ENCODE measurements at regions not wholly inside any gene's neighbourhood (a gene's known extent, or its start where the extent isn't known, plus 50 kb on each side); places are given as distances from the start of the nearest gene placed in this dataset.

DNA sequence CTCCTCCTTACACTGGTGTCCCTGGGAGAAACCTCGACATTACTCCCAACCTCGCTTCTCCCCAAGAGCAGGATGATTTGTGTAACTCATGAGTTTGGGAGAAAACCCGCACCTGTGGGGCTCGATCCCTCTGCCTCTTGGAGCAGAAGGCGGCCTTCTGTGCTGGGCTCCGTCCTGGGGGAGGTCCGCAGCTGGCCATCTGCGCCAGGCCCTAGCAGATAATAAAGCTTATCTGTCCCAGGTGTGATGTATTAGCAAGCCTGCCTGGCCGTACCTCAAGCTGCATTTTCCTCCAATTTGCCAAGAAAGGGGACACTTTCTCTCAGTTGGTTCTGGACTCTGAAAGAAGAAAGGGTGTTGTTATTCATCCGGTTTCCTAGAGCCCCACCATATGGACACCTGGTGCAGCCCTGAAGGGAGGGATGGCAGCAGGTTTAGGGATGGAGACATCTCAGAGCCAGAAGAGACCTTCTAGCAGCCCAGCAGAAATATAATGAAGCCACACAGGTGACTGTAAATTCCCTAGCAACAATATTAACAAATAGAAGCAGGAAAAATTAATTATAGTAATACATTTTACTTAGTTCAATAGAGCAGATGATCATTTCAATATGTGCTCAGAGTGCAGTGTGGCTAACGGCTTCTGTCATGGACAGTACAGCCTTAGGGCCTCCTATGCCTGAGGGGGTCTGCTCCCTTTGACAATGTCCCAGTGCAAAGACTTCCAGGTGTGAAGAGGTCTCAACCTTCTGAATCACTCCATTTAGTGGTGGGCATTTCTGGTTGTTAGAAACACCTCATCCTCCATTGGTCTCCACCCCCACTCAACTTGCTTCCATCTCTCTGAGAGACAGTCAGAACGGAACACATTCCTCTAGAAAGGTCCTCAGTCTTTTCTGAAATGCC is 94.8 kb downstream of the CPN2 start:
- TF ChIP-seq EZH2 (optimal IDR thresholded peaks at IDR 0.05; ENCODE audit: low read depth, low read length), result no peak
- TF ChIP-seq EZH2phosphoT487 (IDR thresholded peaks at IDR 0.05; ENCODE audit: low read length), result no peak
- TF ChIP-seq, protein P1, sequence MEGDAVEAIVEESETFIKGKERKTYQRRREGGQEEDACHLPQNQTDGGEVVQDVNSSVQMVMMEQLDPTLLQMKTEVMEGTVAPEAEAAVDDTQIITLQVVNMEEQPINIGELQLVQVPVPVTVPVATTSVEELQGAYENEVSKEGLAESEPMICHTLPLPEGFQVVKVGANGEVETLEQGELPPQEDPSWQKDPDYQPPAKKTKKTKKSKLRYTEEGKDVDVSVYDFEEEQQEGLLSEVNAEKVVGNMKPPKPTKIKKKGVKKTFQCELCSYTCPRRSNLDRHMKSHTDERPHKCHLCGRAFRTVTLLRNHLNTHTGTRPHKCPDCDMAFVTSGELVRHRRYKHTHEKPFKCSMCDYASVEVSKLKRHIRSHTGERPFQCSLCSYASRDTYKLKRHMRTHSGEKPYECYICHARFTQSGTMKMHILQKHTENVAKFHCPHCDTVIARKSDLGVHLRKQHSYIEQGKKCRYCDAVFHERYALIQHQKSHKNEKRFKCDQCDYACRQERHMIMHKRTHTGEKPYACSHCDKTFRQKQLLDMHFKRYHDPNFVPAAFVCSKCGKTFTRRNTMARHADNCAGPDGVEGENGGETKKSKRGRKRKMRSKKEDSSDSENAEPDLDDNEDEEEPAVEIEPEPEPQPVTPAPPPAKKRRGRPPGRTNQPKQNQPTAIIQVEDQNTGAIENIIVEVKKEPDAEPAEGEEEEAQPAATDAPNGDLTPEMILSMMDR (IDR thresholded peaks at IDR 0.05; ENCODE audit: low read length), result no peak
- Histone ChIP-seq H3K4me2 (ENCODE audit: low read depth, low read length) (no peak overlapping the region), H3K27ac (ENCODE audit: low read length) (no peak overlapping the region), H3K9me2 (replicated peaks; ENCODE audit: insufficient read depth, low read length) (no peaks in the 10 kb centered on the region), H3K4me1 (ENCODE audit: low read length) (no peaks in the 10 kb centered on the region), H3K9ac (ENCODE audit: low read length) (no peak overlapping the region), H2AFZ (ENCODE audit: low read length) (no peak overlapping the region), H3K27me3 (replicated peaks; ENCODE audit: insufficient read depth, low read length) (no peaks in the 10 kb centered on the region), H3K36me3 (replicated peaks; ENCODE audit: insufficient read depth, low read length) (no peaks in the 10 kb centered on the region), H3K4me3 (ENCODE audit: low read length) (no peak overlapping the region), H3F3A (ENCODE audit: insufficient read depth, low read length) (no peaks in the 10 kb centered on the region), H3K79me2 (ENCODE audit: low read length) (no peaks in the 10 kb centered on the region), H4K20me1 (ENCODE audit: insufficient read depth, low read length) (no peaks in the 10 kb centered on the region), H3K9me3 (replicated peaks; ENCODE audit: insufficient read depth, low read length) (no peaks in the 10 kb centered on the region)
- DNase-seq, result no peak

DNA sequence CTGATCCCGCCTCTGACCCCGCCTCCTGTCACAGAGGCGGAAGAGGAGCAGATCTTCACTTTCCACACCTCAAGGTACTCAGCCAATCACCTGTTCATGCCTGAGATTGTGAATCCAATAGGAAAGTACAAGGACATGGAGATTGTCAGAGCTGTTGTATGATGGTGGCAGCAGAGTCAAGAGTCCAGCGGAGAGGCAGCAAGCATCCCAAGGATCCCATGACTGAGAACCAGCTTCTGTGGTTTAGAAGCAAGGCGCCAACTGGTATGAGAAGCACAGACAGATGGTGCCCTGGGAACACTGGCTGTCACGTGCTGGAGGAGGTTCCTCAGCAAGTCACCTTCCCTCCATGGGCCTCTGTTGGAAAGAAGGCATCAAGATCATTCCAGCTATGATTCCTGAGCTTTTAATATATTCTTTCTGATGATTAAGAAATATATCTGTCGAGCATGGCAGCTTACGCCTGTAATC is 93.9 kb downstream of the CPN2 start:
- Histone ChIP-seq H3K9ac (ENCODE audit: low read length) (no peak overlapping the region), H4K20me1 (ENCODE audit: insufficient read depth, low read length) (no peaks in the 10 kb centered on the region), H3F3A (ENCODE audit: insufficient read depth, low read length) (no peaks in the 10 kb centered on the region), H3K79me2 (ENCODE audit: low read length) (no peaks in the 10 kb centered on the region), H3K27me3 (replicated peaks; ENCODE audit: insufficient read depth, low read length) (no peaks in the 10 kb centered on the region), H3K4me1 (ENCODE audit: low read length) (no peaks in the 10 kb centered on the region), H3K4me3 (ENCODE audit: low read length) (no peak overlapping the region), H3K9me3 (replicated peaks; ENCODE audit: insufficient read depth, low read length) (no peaks in the 10 kb centered on the region), H3K36me3 (replicated peaks; ENCODE audit: insufficient read depth, low read length) (no peaks in the 10 kb centered on the region), H3K4me2 (ENCODE audit: low read depth, low read length) (no peak overlapping the region), H3K27ac (ENCODE audit: low read length) (no peak overlapping the region), H3K9me2 (replicated peaks; ENCODE audit: insufficient read depth, low read length) (no peaks in the 10 kb centered on the region), H2AFZ (ENCODE audit: low read length) (no peak overlapping the region)
- no peak for TF ChIP-seq EZH2 (optimal IDR thresholded peaks at IDR 0.05; ENCODE audit: low read depth, low read length)
- TF ChIP-seq, protein P1 (IDR thresholded peaks at IDR 0.05; ENCODE audit: low read length), result no peak
- no peak for TF ChIP-seq EZH2phosphoT487 (IDR thresholded peaks at IDR 0.05; ENCODE audit: low read length)
- no peak for DNase-seq

DNA sequence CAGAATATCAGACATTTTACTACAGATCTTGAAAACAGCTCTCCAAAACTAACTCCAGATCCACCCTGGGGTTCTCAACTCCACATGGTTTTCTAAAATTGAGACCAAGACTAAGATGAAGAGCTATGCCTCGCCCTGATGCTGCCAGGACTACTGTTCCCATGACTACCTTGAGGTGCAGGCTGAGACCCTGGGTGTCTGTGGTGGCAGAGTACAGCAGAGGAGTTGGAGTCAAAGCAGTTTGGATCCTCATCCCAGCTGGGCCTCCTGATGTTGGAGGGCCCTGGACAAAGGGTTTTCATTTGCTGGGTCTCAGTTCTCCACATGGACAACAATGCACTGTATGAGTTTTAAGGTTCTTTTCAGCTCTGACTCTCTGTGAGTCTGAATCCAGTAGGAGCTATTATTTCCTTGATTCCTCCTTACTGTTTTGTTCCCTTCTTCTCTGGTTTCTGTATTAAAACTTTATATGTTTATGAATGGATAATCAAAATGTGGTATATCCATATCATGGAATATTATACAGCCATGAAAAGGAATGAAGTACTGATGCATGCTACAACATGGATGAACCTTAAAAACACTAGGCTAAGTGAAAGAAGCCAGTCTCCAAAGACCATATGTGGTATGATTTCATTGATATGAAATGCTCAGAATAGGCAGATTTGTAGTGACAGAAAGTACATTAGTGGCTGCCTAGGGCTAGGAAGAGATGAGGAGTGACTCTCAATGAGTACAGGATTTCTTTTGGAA is 93.0 kb downstream of the CPN2 start:
- no peaks in the 10 kb centered on the region for H3K79me2 ChIP-seq (ENCODE audit: low read length)
- no peak overlapping the region for H2AFZ ChIP-seq (ENCODE audit: low read length)
- no peak for TF ChIP-seq EZH2phosphoT487 (IDR thresholded peaks at IDR 0.05; ENCODE audit: low read length)
- H3K27ac ChIP-seq (ENCODE audit: low read length), result no peak overlapping the region
- no peaks in the 10 kb centered on the region for H3K27me3 ChIP-seq (replicated peaks; ENCODE audit: insufficient read depth, low read length)
- no peaks in the 10 kb centered on the region for H3K9me3 ChIP-seq (replicated peaks; ENCODE audit: insufficient read depth, low read length)
- no peaks in the 10 kb centered on the region for H3K9me2 ChIP-seq (replicated peaks; ENCODE audit: insufficient read depth, low read length)
- H3K4me2 ChIP-seq (ENCODE audit: low read depth, low read length), result no peak overlapping the region
- no peaks in the 10 kb centered on the region for H4K20me1 ChIP-seq (ENCODE audit: insufficient read depth, low read length)
- no peaks in the 10 kb centered on the region for H3K4me1 ChIP-seq (ENCODE audit: low read length)
- no peak overlapping the region for H3K9ac ChIP-seq (ENCODE audit: low read length)
- H3F3A ChIP-seq (ENCODE audit: insufficient read depth, low read length), result no peaks in the 10 kb centered on the region
- H3K4me3 ChIP-seq (ENCODE audit: low read length), result no peak overlapping the region
- DNase-seq, result no peak
- H3K36me3 ChIP-seq (replicated peaks; ENCODE audit: insufficient read depth, low read length), result no peaks in the 10 kb centered on the region
